GM21381 (cell line): ENCODE measurements at regions not wholly inside any gene's neighbourhood (a gene's known extent, or its start where the extent isn't known, plus 50 kb on each side); places are given as distances from the start of the nearest gene placed in this dataset.

ENCODE experiments used
- ATAC-seq: cut with Tn5 transposase; IDR thresholded peaks from one replicate; pipeline ENCODE4 v1.9.1; 2021; ENCODE audit warnings: mild to moderate bottlenecking, moderate library complexity; ENCODE audit not compliant: unreplicated experiment

DNA sequence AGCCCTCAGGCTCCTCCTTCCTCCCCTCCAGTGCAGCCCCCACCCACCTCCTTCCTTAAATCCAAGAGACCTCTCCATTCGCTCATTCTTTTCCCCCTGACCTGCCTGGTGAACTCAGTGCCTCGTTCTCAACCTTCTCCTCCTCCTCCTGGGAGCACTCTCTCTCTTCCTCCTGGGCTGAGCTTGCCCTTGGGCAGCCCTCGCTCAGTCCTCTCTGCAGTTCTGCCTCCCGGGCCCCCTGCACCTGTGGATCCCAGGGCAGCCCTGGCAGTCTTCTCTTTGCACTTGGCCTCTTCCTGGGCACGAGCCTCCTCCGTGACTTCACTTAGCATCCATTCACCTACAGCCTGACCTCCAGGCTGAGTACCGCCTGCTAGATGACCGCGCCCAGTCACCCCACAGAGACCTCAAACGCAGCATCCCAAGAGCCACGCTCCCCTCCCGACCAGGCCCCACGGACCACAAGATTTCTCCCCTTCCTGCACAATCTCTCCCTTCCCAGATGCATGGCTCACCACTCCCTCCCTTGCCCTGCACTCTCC, 58.9 kb upstream of the ID2 start:
- no peak for ATAC-seq

- no peak for ATAC-seq
Measured at GRCh38 chr2:8623576-8623957, 58.3 kb upstream of the ID2 start.

DNA sequence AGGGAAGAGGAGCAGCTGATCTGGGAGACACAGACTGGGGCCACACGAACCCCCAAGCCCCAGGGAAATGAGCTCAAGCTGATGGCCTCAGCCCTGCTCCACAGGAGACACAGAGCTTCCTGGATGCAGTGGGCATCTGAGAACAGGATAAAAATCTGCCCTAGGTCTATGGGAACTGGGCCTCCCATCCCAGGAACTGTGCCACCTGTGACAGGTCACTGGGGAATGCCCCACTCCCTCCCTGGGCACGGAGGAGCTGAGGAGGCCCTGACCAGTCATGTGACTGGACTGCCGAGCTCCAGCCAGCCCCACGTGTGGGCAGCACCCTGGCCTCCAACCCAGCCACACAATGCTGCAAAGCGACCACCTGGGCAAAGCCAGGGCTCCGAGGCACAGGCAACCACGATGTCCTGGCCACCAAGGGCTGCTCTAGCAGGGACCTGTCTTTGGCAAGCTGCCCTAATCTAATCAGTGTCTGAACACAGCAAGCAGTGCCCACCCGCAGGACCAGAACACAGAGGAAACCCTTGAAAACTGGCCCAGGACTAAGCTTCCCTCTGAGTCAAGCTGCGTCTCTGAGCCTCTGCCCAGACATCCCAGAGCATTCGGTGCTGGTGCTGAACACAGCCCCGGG, 57.8 kb upstream of the ID2 start:
- ATAC-seq, result no peak

DNA sequence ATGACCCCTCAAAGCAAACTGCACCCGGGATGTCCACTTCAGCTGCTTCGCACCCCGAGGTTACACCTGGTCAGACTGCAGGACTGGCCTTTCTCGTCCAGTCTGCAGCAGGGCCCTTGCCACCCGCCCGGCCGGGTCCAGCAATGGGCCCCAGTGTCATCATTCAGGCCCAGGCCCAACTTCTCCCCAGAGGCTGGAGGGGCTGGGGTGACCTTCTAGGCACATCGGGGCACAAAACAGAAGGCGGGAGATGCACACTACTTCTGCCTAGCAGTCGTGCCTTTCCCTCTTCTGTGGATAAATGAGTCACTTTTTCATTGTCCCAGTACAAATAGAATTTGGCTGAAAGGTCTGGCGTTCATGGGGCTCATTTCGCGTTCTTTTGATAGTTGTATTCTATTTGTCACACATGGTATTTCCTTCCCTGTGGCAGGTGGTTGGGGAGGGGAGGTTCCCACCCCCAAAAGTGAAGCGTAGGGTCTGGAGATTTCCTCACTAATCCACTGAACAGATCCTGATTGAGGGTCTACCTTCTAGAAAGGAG, 56.9 kb upstream of the ID2 start:
- no peak for ATAC-seq

GRCh38 chr2:8625399-8626300, 56.2 kb upstream of the ID2 start:
- ATAC-seq, result no peak

- ATAC-seq, result no peak
Measured at GRCh38 chr2:8626572-8626971, 55.3 kb upstream of the ID2 start.

DNA sequence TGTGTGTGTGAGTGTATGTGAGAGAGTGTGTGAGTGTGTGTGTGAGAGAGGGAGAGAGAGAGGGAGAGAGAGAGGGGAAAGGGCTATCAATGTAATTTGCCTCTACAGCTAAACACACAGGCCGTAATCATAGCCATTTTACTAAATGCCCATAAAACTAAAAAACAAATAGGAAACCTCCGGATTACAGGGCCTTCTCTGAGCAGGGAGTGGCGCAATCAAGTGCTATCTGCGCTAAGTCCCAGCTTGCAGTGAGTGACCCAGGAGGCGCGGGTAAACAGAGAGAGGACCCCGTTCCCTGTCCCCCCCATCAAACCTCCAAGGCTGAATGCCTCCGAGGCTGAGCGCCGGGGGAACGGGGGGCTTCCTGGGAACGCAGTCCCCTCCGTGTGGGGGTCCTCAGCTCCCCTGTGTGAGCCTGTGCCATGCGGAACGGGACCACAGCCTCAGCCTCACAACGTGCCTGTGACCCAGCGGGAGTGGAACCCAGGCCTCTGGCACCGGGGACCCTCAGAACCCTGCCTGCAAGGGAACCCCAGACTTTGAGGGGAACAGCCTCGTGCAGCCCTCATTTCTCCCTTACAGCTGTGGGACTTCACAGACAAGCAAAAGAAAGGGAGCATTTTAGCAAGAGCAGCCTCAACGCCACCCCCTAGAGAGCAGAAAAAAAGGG, 54.7 kb upstream of the ID2 start:
- no peak for ATAC-seq

DNA sequence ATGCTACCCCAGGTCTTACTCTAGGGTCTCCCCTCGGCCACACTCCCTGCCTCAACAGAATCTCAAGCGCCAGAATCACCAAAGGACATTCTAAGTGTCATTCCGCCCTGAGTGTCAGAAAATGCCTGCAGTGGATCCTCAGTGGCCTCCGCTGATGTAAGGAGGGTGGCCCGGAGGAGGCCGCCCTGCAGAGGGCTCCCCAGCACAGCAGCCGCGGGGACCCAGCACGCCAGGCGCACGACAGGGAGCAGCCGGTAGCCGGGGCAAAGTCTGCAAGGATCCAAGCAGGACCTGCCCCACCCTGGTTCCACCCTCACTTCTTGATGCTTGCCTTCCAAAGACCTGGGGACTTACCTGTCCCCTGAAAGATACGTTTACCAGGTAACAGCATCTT, 54.2 kb upstream of the ID2 start:
- ATAC-seq, result no peak

DNA sequence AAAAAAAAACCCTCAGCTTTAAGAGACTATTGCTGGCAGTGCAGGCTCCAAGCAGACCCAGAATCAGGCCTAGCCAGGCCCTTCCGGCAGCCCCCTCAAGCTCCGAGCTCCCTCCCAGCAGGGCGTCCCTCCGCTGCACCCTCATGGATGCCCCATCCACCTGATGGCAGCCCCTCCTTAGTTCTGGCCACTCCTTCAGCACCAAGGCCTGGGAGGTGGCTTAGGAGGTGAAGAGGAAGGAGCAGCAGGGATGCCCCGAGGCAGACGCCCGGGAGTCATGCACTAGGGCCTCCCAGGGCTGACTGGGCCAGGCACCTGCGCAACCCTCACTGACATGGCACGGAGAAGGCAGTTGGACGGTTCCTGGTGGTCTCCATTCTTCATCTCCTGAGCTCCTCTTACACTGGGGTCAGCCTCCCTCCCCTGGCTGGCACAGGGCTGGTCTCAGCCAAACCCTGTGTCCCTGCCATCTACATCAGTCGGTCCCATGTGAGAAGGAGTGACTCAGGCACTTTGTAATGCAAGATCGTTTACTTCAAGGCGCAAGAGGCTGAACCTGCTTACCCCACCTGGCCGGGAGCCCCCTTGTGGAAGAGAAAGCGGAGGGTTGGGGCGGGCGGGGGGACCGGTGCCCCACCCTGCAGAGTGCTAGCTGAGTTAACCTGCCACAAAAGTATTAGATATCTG, 53.5 kb upstream of the ID2 start:
- ATAC-seq, result no peak

- ATAC-seq, result no peak
Measured at GRCh38 chr2:8628866-8629209, 53.0 kb upstream of the ID2 start.

DNA sequence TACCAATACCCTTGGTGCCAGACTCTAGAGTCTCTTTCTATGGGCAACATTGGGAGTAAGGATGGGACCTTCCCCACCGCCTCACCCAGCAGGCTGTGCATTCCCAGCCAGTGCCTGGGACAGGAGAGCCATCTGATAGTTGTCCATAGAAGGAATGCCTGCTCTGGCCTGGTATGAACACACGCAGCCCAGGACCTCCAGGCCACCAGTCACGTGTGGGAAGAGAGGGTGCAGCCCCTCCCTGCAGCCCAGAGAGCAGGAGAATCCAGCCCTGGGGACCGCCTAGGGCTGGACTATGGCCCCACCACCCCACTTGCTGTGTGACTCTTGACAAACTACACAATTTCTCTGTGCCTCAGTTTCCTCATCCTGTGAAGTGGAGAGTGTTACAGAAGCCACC, 52.5 kb upstream of the ID2 start:
- ATAC-seq, result no peak

DNA sequence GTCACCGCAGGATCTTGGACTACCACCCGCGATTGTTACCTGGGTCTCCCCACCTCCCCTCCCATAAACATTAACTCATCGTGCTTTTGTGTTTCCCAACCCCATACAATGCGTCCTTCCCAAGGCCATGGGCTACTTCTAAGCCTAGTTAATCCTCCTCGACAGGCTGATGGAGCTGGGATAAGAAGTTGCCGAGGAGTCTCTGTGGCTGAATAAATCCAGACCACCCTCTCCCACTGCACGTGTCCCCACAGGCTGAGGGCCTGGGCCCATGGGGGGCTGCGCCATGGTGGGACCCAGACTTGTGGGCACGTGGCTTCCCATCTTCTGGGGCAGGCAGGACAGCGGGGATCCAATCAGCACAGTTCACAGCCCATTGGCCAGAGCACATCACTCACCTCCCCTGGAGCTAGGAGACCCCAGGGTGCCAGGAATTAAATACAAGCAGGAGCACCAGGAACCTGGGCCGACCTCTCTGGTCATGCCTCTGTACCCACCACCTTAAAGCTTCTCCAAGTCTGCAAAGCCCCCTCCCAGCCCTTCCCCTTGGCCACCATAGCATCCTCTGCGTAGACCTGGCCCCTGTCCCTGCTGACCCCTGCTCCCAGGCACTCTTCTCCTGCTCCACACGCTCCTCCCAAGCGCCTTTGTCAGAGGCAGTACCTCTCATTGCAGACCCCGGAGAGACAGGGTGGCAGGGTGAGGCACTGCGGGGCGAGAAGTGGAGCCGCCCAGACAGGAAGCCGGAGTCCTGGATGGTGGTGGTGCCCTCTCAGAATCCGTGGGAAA, 51.0 kb upstream of the ID2 start:
- no peak for ATAC-seq

DNA sequence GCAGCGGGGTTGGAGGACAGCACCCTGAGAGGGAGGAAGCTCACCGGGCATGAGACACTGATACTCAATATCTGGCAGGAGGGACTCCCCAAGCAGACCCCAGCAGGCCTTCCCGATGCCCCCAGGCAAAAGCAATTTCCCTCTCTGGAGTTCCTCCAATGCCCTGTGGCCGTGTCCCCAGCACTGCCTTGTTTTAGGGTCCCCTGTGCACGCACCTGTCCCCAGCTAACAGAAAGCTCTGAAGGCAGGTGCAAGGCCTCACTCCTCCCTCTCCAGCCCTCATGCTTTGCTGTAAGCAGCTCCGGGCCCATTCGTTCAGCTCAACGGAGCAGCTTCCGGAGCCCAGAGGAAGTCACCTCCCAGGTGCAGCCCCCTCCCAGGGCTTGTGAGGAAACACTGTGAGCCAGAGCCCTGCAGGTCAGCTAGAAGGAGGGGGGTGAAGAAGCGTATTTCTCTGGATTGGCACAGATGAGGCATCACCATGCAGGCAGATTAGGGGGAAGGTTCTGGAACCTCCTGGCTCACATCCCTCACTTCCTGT, 50.3 kb upstream of the ID2 start:
- no peak for ATAC-seq
